Endothelial cell of umbilical vein (primary cell): ENCODE measurements at regions not wholly inside any gene's neighbourhood (a gene's known extent, or its start where the extent isn't known, plus 50 kb on each side); places are given as distances from the start of the nearest gene placed in this dataset.

Source experiments
- CTCF ChIP-seq, 2 donors: IDR thresholded peaks; 1 replicate in 1 of 2; 2 replicates in 1 of 2; pipeline ENCODE4 v1.5.1; 2011; ENCODE audit warnings: low read length in 2 of 2, mild to moderate bottlenecking in 2 of 2, moderate library complexity in 2 of 2, control low read depth in 1 of 2, inconsistent platforms in 1 of 2, low read depth in 1 of 2; ENCODE audit not compliant: insufficient read depth in 1 of 2; ENCODE audit errors: extremely low read depth in 1 of 2
- EZH2 ChIP-seq: IDR thresholded peaks from 2 replicates; pipeline ENCODE4 v1.6.1; 2012; ENCODE audit warnings: borderline replicate concordance, low read depth, mild to moderate bottlenecking, moderate library complexity, low read length, inconsistent platforms; ENCODE audit not compliant: severe bottlenecking
- FOS ChIP-seq: IDR thresholded peaks from 2 replicates; pipeline ENCODE4 v1.6.1; 2011; ENCODE audit warnings: mild to moderate bottlenecking, low read length, moderate library complexity, borderline replicate concordance; ENCODE audit not compliant: insufficient read depth
- POLR2A ChIP-seq: IDR thresholded peaks from 2 replicates; pipeline ENCODE4 v1.6.1; 2012; ENCODE audit warnings: low read depth, mild to moderate bottlenecking, control low read depth, low read length
- POLR2AphosphoS5 ChIP-seq: IDR thresholded peaks from 2 replicates; pipeline ENCODE4 v1.6.1; 2012; ENCODE audit warnings: low read depth, mild to moderate bottlenecking, control low read depth, low read length, moderate library complexity; ENCODE audit not compliant: insufficient read depth

- TF ChIP-seq CTCF (IDR thresholded peaks at IDR 0.05; ENCODE audit: extremely low read depth in 1 of 2, insufficient read depth in 1 of 2, low read depth in 1 of 2, low read length in 2 of 2) = no peak
- TF ChIP-seq POLR2AphosphoS5 = no peak
- TF ChIP-seq POLR2A = no peak
- TF ChIP-seq EZH2 = no peak
- no peak for TF ChIP-seq FOS
Measured at GRCh38 chr5:57398413-57399093, 84.1 kb downstream of the ACTBL2 start.
